DND-41 (cell line): ENCODE measurements at regions not wholly inside any gene's neighbourhood (a gene's known extent, or its start where the extent isn't known, plus 50 kb on each side); places are given as distances from the start of the nearest gene placed in this dataset.

Experiments
- ATAC-seq: fragments of 200-7000 bp; cut with Tn5 transposase; 3 replicates; pipeline ENCODE4 v1.9.1; 2021; ENCODE audit warnings: low read depth; ENCODE audit not compliant: insufficient read depth
- DNase-seq: peaks from one replicate; pipeline ENCODE4 v3.0.0-alpha.2; 2020
- H2AFZ ChIP-seq: 2 replicates; pipeline ENCODE4 v1.6.0; 2012; ENCODE audit warnings: low read depth, low read length
- H3K27ac ChIP-seq: 2 replicates; pipeline ENCODE4 v1.5.1; 2012; ENCODE audit warnings: low read length, inconsistent platforms
- H3K27me3 ChIP-seq: fragments of 200-600 bp; sonication (generic); 2 replicates; pipeline ENCODE4 v1.6.0; 2012; ENCODE audit warnings: low read length, mild to moderate bottlenecking, inconsistent platforms; ENCODE audit not compliant: insufficient read depth, poor library complexity
- H3K36me3 ChIP-seq: 2 replicates; pipeline ENCODE4 v1.5.1; 2012; ENCODE audit warnings: low read length, inconsistent platforms; ENCODE audit not compliant: insufficient read depth
- H3K4me1 ChIP-seq: 2 replicates; pipeline ENCODE4 v1.5.1; 2012; ENCODE audit warnings: mild to moderate bottlenecking, low read length; ENCODE audit not compliant: insufficient read depth
- H3K4me2 ChIP-seq: 2 replicates; pipeline ENCODE4 v1.6.0; 2012; ENCODE audit warnings: mild to moderate bottlenecking, moderate library complexity, low read length, inconsistent platforms; ENCODE audit not compliant: insufficient read depth
- H3K4me3 ChIP-seq, 2 experiments: fragments of 200-600 bp in 1 of 2; shearing (Covaris generic) in 1 of 2; 2 replicates each; pipeline ENCODE4 v1.5.1; 2012 to 2016; ENCODE audit warnings: inconsistent platforms in 2 of 2, low read length in 2 of 2, mild to moderate bottlenecking in 2 of 2, low read depth in 1 of 2, moderate library complexity in 1 of 2
- H3K79me2 ChIP-seq: 2 replicates; pipeline ENCODE4 v1.6.0; 2012; ENCODE audit warnings: low read length, inconsistent platforms; ENCODE audit not compliant: insufficient read depth
- H3K9ac ChIP-seq: 2 replicates; pipeline ENCODE4 v1.6.0; 2012; ENCODE audit warnings: low read depth, mild to moderate bottlenecking, inconsistent platforms, low read length, moderate library complexity
- H3K9me3 ChIP-seq: 2 replicates; pipeline ENCODE4 v1.5.1; 2012; ENCODE audit warnings: low read length, moderate library complexity, mild to moderate bottlenecking, inconsistent platforms; ENCODE audit not compliant: insufficient read depth, severe bottlenecking
- H4K20me1 ChIP-seq: 2 replicates; pipeline ENCODE4 v1.6.0; 2012; ENCODE audit warnings: low read length; ENCODE audit not compliant: insufficient read depth
- CTCF ChIP-seq: IDR thresholded peaks from 2 replicates; pipeline ENCODE4 v1.5.1; 2012; ENCODE audit warnings: borderline replicate concordance, low read length, moderate library complexity, mild to moderate bottlenecking; ENCODE audit not compliant: poor library complexity, severe bottlenecking; ENCODE audit errors: extremely low read depth
- EZH2 ChIP-seq: IDR thresholded peaks from 3 replicates; pipeline ENCODE4 v1.6.1; 2012; ENCODE audit warnings: borderline replicate concordance, low read depth, mild to moderate bottlenecking, moderate library complexity, low read length, inconsistent platforms; ENCODE audit not compliant: severe bottlenecking

GRCh38 chr20:43821795-43822194 lies 92.9 kb upstream of the TOX2 start:
- no peaks in the 10 kb centered on the region for H3K9me3 ChIP-seq
- TF ChIP-seq EZH2 (no peak), CTCF (no peak)
- no peak overlapping the region for H3K4me2 ChIP-seq
- H3K27ac ChIP-seq = no peak overlapping the region
- H3K9ac ChIP-seq = no peak overlapping the region
- H3K27me3 ChIP-seq = peaks cover 5% of the 10 kb centered on the region
- H2AFZ ChIP-seq = no peak overlapping the region
- H3K79me2 ChIP-seq = no peaks in the 10 kb centered on the region
- H3K36me3 ChIP-seq = no peaks in the 10 kb centered on the region
- no peaks in the 10 kb centered on the region for H3K4me1 ChIP-seq
- no peak for DNase-seq
- ATAC-seq = no peak
- H3K4me3 ChIP-seq = no peak overlapping the region
- no peaks in the 10 kb centered on the region for H4K20me1 ChIP-seq

DNA sequence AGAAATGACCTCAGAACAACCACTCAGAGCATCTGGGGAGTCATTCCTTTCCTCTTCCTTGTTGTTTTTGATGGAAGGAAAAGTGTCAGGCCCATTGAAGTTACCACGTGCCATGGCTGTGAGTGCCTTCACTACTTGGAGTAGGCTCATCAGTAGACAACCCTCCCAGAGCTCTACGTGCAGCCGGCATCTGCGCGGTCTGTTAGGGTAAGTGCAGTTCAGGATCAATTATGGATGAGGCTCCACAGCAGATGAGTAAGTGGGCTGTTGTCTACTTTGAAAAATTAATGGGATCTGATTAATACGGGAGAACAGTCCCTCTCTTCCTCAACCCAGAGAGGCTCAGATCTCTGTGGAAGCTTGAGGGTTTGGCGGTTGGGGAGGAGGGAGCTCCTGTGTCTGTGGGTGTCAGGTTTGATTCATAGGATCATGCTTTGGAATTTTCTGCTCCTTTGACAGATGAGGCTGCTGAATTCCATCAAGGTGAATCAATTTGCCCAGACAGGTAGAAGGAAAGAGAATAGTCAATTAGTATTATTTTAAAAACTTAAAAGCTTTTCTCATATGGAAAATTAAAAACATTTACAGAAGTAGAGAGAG lies 93.8 kb upstream of the TOX2 start:
- H3K4me1 ChIP-seq = no peaks in the 10 kb centered on the region
- no peak overlapping the region for H3K27ac ChIP-seq
- no peaks in the 10 kb centered on the region for H4K20me1 ChIP-seq
- no peaks in the 10 kb centered on the region for H3K36me3 ChIP-seq
- H3K27me3 ChIP-seq = peaks cover 5% of the 10 kb centered on the region
- DNase-seq = no peak
- no peak for ATAC-seq
- no peak overlapping the region for H3K4me3 ChIP-seq
- H3K4me2 ChIP-seq = no peak overlapping the region
- no peak for TF ChIP-seq EZH2
- no peak for TF ChIP-seq CTCF
- no peak overlapping the region for H3K9ac ChIP-seq
- no peaks in the 10 kb centered on the region for H3K79me2 ChIP-seq
- H3K9me3 ChIP-seq = no peaks in the 10 kb centered on the region
- no peak overlapping the region for H2AFZ ChIP-seq

- H3K36me3 ChIP-seq = no peaks in the 10 kb centered on the region
- ATAC-seq (no peak), DNase-seq (no peak)
- TF ChIP-seq CTCF (no peak), EZH2 (no peak)
- no peak overlapping the region for H3K9ac ChIP-seq
- H3K79me2 ChIP-seq = no peaks in the 10 kb centered on the region
- H3K4me3 ChIP-seq = no peak overlapping the region
- H4K20me1 ChIP-seq = no peaks in the 10 kb centered on the region
- H3K9me3 ChIP-seq = peaks cover 19% of the 10 kb centered on the region
- H3K27me3 ChIP-seq = no peaks in the 10 kb centered on the region
- H3K4me2 ChIP-seq = no peak overlapping the region
- no peak overlapping the region for H2AFZ ChIP-seq
- H3K27ac ChIP-seq = no peak overlapping the region
- H3K4me1 ChIP-seq = no peaks in the 10 kb centered on the region
Measured at GRCh38 chr20:43812216-43812615, 85.4 kb upstream of the GTSF1L start.
